ENCODE measurements at regions not wholly inside any gene's neighbourhood (a gene's known extent, or its start where the extent isn't known, plus 50 kb on each side); places are given as distances from the start of the nearest gene placed in this dataset.

GRCh38 chr15:77781151-77781945 lies 148.6 kb upstream of the LINGO1 start:
- TF ChIP-seq POLR2A (IDR thresholded peaks at IDR 0.05): no peak
- TF ChIP-seq CTCF (IDR thresholded peaks at IDR 0.05): no peak

Measured in thyroid gland (tissue), 4 donors.